Endodermal cell (in vitro differentiated cells): ENCODE measurements at regions not wholly inside any gene's neighbourhood (a gene's known extent, or its start where the extent isn't known, plus 50 kb on each side); places are given as distances from the start of the nearest gene placed in this dataset.

Experiments used
- DNase-seq: peaks from one replicate; pipeline ENCODE4 v3.0.0-alpha.2; 2017
- H3K27ac ChIP-seq: 2 replicates; pipeline ENCODE4 v1.5.1; 2013; ENCODE audit warnings: mild to moderate bottlenecking, low read depth, low read length, moderate library complexity
- H3K27me3 ChIP-seq: 2 replicates; pipeline ENCODE4 v1.6.1; 2013; ENCODE audit warnings: mild to moderate bottlenecking, low read length, moderate library complexity; ENCODE audit not compliant: insufficient read depth, control insufficient read depth, poor library complexity, severe bottlenecking
- H3K36me3 ChIP-seq: 2 replicates; pipeline ENCODE4 v1.7.0; 2013; ENCODE audit warnings: mild to moderate bottlenecking, low read length, moderate library complexity; ENCODE audit not compliant: control insufficient read depth, insufficient read depth
- H3K4me1 ChIP-seq: one replicate; pipeline ENCODE4 v1.7.0; 2013; ENCODE audit warnings: low read length; ENCODE audit not compliant: control insufficient read depth, insufficient read depth
- H3K4me3 ChIP-seq: 2 replicates; pipeline ENCODE4 v1.5.1; 2013; ENCODE audit warnings: mild to moderate bottlenecking, low read length, moderate library complexity
- H3K9ac ChIP-seq: 2 replicates; pipeline ENCODE4 v1.6.1; 2013; ENCODE audit warnings: mild to moderate bottlenecking, low read length, moderate library complexity; ENCODE audit not compliant: poor library complexity, severe bottlenecking; ENCODE audit errors: extremely low read depth
- H3K9me3 ChIP-seq: 2 replicates; pipeline ENCODE4 v1.6.1; 2013; ENCODE audit warnings: mild to moderate bottlenecking, low read length, moderate library complexity; ENCODE audit not compliant: control insufficient read depth
- H3K27ac Mint-ChIP-seq: 2 replicates; pipeline ENCODE4 v1.8.0; 2020; ENCODE audit warnings: mixed read lengths
- H3K27me3 Mint-ChIP-seq: 2 replicates; pipeline ENCODE4 v1.8.0; 2021; ENCODE audit warnings: mild to moderate bottlenecking, mixed read lengths; ENCODE audit not compliant: insufficient read depth
- H3K36me3 Mint-ChIP-seq: 2 replicates; pipeline ENCODE4 v1.8.0; 2020; ENCODE audit warnings: low read depth, mixed read lengths
- H3K4me1 Mint-ChIP-seq: 2 replicates; pipeline ENCODE4 v1.8.0; 2020; ENCODE audit warnings: mixed read lengths
- H3K4me3 Mint-ChIP-seq: 2 replicates; pipeline ENCODE4 v1.8.0; 2020; ENCODE audit warnings: mild to moderate bottlenecking, moderate library complexity, mixed read lengths
- H3K9me3 Mint-ChIP-seq: 2 replicates; pipeline ENCODE4 v1.8.0; 2020; ENCODE audit warnings: mild to moderate bottlenecking, mixed read lengths
- WGBS, 2 experiments: methylation state at CpG; one replicate each; pipeline versions ENCODE4 v1.1.5 to v1.1.7; 2013; ENCODE audit warnings: missing lambda C conversion rate in 2 of 2, mixed read lengths in 1 of 2; ENCODE audit not compliant: insufficient coverage in 1 of 2, insufficient read length in 1 of 2; 5-methylcytosine and 5-hydroxymethylcytosine counted together
- TF ChIP-seq, protein P1 (sequence below): fragments of 200-600 bp; sonication (generic); conservative IDR thresholded peaks from 2 replicates; pipeline ENCODE4 v1.5.0; 2021; ENCODE audit warnings: antibody characterized with exemption, mild to moderate bottlenecking

DNA sequence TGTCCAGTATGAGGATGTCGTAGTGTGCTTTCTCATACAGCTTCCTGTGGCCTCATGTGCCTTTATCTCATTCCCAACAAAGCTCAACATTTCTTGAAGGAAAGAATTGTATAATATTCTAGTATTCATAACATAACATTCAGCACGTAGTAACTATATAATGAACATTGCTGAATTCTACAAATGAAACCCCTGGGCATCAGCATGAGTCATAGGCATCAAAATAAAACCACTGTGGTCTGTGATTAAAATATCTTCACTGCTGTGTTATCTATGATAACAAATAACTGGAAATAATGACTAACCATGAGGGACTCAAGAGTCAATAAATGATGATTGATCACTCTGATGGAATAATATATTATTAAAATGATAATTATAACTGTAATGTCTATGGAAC lies 255.2 kb downstream of the EMP1 start:
- Mint-ChIP-seq H3K27ac (no peak overlapping the region), H3K4me1 (no peaks in the 10 kb centered on the region), H3K27me3 (no peaks in the 10 kb centered on the region), H3K9me3 (no peaks in the 10 kb centered on the region), H3K4me3 (no peak overlapping the region), H3K36me3 (no peaks in the 10 kb centered on the region)
- WGBS, 2 experiments: 100% methylated on average over 2 of the region's 2 CpGs; no CpG with 5 or more reads in 1 of the 2 experiments
- no peak overlapping the region for H3K4me3 ChIP-seq
- H3K4me1 ChIP-seq: no peaks in the 10 kb centered on the region
- H3K27me3 ChIP-seq: peaks cover 6% of the 10 kb centered on the region
- no peak for DNase-seq
- H3K9ac ChIP-seq: no peak overlapping the region
- peaks cover 8% of the 10 kb centered on the region for H3K36me3 ChIP-seq
- H3K9me3 ChIP-seq: no peaks in the 10 kb centered on the region
- no peak overlapping the region for H3K27ac ChIP-seq
- TF ChIP-seq, protein P1, sequence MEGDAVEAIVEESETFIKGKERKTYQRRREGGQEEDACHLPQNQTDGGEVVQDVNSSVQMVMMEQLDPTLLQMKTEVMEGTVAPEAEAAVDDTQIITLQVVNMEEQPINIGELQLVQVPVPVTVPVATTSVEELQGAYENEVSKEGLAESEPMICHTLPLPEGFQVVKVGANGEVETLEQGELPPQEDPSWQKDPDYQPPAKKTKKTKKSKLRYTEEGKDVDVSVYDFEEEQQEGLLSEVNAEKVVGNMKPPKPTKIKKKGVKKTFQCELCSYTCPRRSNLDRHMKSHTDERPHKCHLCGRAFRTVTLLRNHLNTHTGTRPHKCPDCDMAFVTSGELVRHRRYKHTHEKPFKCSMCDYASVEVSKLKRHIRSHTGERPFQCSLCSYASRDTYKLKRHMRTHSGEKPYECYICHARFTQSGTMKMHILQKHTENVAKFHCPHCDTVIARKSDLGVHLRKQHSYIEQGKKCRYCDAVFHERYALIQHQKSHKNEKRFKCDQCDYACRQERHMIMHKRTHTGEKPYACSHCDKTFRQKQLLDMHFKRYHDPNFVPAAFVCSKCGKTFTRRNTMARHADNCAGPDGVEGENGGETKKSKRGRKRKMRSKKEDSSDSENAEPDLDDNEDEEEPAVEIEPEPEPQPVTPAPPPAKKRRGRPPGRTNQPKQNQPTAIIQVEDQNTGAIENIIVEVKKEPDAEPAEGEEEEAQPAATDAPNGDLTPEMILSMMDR: no peak

- H3K4me1 ChIP-seq: no peaks in the 10 kb centered on the region
- no peak overlapping the region for H3K9ac ChIP-seq
- 94 to 100% methylated on average over 1 to 2 of the region's 2 CpGs for WGBS, 2 experiments
- H3K4me3 Mint-ChIP-seq: no peak overlapping the region
- H3K36me3 Mint-ChIP-seq: no peaks in the 10 kb centered on the region
- peaks cover 6% of the 10 kb centered on the region for H3K36me3 ChIP-seq
- H3K4me1 Mint-ChIP-seq: no peaks in the 10 kb centered on the region
- no peak overlapping the region for H3K4me3 ChIP-seq
- H3K27ac Mint-ChIP-seq: no peak overlapping the region
- no peaks in the 10 kb centered on the region for H3K9me3 ChIP-seq
- H3K27me3 Mint-ChIP-seq: peaks cover 2% of the 10 kb centered on the region
- DNase-seq: no peak
- H3K27ac ChIP-seq: no peak overlapping the region
- H3K9me3 Mint-ChIP-seq: no peaks in the 10 kb centered on the region
- peaks cover 6% of the 10 kb centered on the region for H3K27me3 ChIP-seq
- TF ChIP-seq, protein P1: no peak
Measured at GRCh38 chr12:13450231-13451080, 253.9 kb downstream of the EMP1 start.

DNA sequence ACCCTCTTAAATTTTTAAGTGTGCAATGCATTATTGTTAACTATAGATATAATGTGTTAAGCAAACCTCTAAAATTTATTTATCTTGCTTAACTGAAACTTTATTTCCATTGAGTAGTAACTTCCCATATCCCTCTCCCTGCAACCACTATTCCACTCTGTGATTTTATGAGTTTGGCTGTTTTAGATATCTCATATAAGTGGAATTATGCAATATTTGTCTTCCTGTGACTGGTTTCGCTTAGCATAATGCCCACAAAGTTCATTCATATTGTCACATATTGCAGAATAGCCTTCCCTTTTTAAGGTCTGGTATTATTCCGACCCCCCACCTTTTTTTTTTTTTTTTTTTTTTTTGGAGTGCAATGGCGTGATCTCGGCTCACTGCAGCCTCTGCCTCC lies 247.6 kb downstream of the EMP1 start:
- Mint-ChIP-seq H3K36me3 (no peaks in the 10 kb centered on the region), H3K27me3 (peaks cover 14% of the 10 kb centered on the region), H3K9me3 (no peaks in the 10 kb centered on the region), H3K27ac (no peak overlapping the region), H3K4me3 (no peak overlapping the region), H3K4me1 (peaks cover 40% of the 10 kb centered on the region)
- Histone ChIP-seq H3K27ac (no peak overlapping the region), H3K27me3 (no peaks in the 10 kb centered on the region), H3K9me3 (no peaks in the 10 kb centered on the region), H3K4me1 (peaks cover 9% of the 10 kb centered on the region), H3K9ac (no peak overlapping the region), H3K4me3 (no peak overlapping the region), H3K36me3 (no peaks in the 10 kb centered on the region)
- no peak for DNase-seq
- TF ChIP-seq, protein P1: no peak
- 100% methylated on average over 4 of the region's 4 CpGs; no CpG with 5 or more reads in 1 of the 2 experiments for WGBS, 2 experiments
